ENCODE measurements at regions not wholly inside any gene's neighbourhood (a gene's known extent, or its start where the extent isn't known, plus 50 kb on each side); places are given as distances from the start of the nearest gene placed in this dataset.

- Mint-ChIP-seq H3K36me3 (ENCODE audit: insufficient read depth) (no peaks in the 10 kb centered on the region), H3K9me3 (ENCODE audit: low read depth) (peaks cover 22% of the 10 kb centered on the region), H3K4me3 (ENCODE audit: low read depth) (no peak overlapping the region), H3K27ac (no peak overlapping the region), H3K4me1 (ENCODE audit: low read depth) (no peaks in the 10 kb centered on the region), H3K27me3 (no peaks in the 10 kb centered on the region)
- no peak for DNase-seq (ENCODE audit: low spot score, unreplicated experiment)
- TF ChIP-seq, protein P1, sequence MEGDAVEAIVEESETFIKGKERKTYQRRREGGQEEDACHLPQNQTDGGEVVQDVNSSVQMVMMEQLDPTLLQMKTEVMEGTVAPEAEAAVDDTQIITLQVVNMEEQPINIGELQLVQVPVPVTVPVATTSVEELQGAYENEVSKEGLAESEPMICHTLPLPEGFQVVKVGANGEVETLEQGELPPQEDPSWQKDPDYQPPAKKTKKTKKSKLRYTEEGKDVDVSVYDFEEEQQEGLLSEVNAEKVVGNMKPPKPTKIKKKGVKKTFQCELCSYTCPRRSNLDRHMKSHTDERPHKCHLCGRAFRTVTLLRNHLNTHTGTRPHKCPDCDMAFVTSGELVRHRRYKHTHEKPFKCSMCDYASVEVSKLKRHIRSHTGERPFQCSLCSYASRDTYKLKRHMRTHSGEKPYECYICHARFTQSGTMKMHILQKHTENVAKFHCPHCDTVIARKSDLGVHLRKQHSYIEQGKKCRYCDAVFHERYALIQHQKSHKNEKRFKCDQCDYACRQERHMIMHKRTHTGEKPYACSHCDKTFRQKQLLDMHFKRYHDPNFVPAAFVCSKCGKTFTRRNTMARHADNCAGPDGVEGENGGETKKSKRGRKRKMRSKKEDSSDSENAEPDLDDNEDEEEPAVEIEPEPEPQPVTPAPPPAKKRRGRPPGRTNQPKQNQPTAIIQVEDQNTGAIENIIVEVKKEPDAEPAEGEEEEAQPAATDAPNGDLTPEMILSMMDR (IDR thresholded peaks at IDR 0.05; ENCODE audit: unreplicated experiment) = no peak
These were observed 1599.7 kb downstream of the MRPL39 start for GRCh38 chr21:24007592-24007991.

- H3K27me3 Mint-ChIP-seq = no peaks in the 10 kb centered on the region
- no peak overlapping the region for H3K4me3 Mint-ChIP-seq (ENCODE audit: low read depth)
- no peaks in the 10 kb centered on the region for H3K4me1 Mint-ChIP-seq (ENCODE audit: low read depth)
- TF ChIP-seq, protein P1 (IDR thresholded peaks at IDR 0.05; ENCODE audit: unreplicated experiment) = no peak
- peaks cover 27% of the 10 kb centered on the region for H3K9me3 Mint-ChIP-seq (ENCODE audit: low read depth)
- H3K36me3 Mint-ChIP-seq (ENCODE audit: insufficient read depth) = peaks cover 2% of the 10 kb centered on the region
- H3K27ac Mint-ChIP-seq = no peak overlapping the region
- DNase-seq (ENCODE audit: low spot score, unreplicated experiment) = no peak
These were observed 1620.3 kb downstream of the MRPL39 start for GRCh38 chr21:23986987-23987386.

- Mint-ChIP-seq H3K27me3 (no peaks in the 10 kb centered on the region), H3K4me1 (ENCODE audit: low read depth) (no peaks in the 10 kb centered on the region), H3K27ac (no peak overlapping the region), H3K36me3 (ENCODE audit: insufficient read depth) (peaks cover 2% of the 10 kb centered on the region), H3K4me3 (ENCODE audit: low read depth) (no peak overlapping the region), H3K9me3 (ENCODE audit: low read depth) (peaks cover 33% of the 10 kb centered on the region)
- no peak for DNase-seq (ENCODE audit: low spot score, unreplicated experiment)
- TF ChIP-seq, protein P1 (IDR thresholded peaks at IDR 0.05; ENCODE audit: unreplicated experiment) = no peak
These were observed 1621.1 kb downstream of the MRPL39 start for GRCh38 chr21:23986214-23986613.

- Mint-ChIP-seq H3K27ac (no peak overlapping the region), H3K9me3 (ENCODE audit: low read depth) (peaks cover 40% of the 10 kb centered on the region), H3K36me3 (ENCODE audit: insufficient read depth) (peaks cover 4% of the 10 kb centered on the region), H3K4me3 (ENCODE audit: low read depth) (no peak overlapping the region), H3K27me3 (no peaks in the 10 kb centered on the region), H3K4me1 (ENCODE audit: low read depth) (no peaks in the 10 kb centered on the region)
- TF ChIP-seq, protein P1 (IDR thresholded peaks at IDR 0.05; ENCODE audit: unreplicated experiment) = no peak
- no peak for DNase-seq (ENCODE audit: low spot score, unreplicated experiment)
These were observed 1624.7 kb downstream of the MRPL39 start for GRCh38 chr21:23982546-23982945.

DNA sequence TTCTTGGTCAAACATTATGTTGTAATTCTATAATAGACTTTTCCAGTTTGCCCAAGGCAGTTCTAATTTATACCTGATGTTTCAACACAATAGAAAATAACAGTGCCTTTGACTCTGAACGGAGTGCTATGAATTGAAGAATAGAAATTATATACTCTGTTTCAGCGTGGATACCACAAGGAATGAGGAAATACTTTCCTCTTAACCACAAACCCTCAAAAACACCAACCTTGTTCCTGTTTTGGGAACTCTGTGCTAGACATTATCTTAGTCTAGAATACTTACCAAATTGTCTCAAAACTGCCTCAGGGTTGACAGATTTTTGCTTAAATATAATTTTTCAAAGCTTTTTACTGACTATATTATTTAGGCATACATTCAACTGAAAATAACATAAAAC, 1629.3 kb downstream of the MRPL39 start:
- peaks cover 33% of the 10 kb centered on the region for H3K9me3 Mint-ChIP-seq (ENCODE audit: low read depth)
- H3K36me3 Mint-ChIP-seq (ENCODE audit: insufficient read depth) = peaks cover 2% of the 10 kb centered on the region
- no peak overlapping the region for H3K4me3 Mint-ChIP-seq (ENCODE audit: low read depth)
- H3K4me1 Mint-ChIP-seq (ENCODE audit: low read depth) = no peaks in the 10 kb centered on the region
- H3K27ac Mint-ChIP-seq = no peak overlapping the region
- H3K27me3 Mint-ChIP-seq = no peaks in the 10 kb centered on the region
- TF ChIP-seq, protein P1 (IDR thresholded peaks at IDR 0.05; ENCODE audit: unreplicated experiment) = no peak
- no peak for DNase-seq (ENCODE audit: low spot score, unreplicated experiment)
